ENCODE measurements at regions not wholly inside any gene's neighbourhood (a gene's known extent, or its start where the extent isn't known, plus 50 kb on each side); places are given as distances from the start of the nearest gene placed in this dataset.

- no peaks in the 10 kb centered on the region for H3K9me3 ChIP-seq
- no peak for ATAC-seq
- H3K27ac ChIP-seq, result no peak overlapping the region
- H3K27me3 ChIP-seq, result no peaks in the 10 kb centered on the region
- H3K36me3 ChIP-seq, result no peaks in the 10 kb centered on the region
- TF ChIP-seq POLR2A (IDR thresholded peaks at IDR 0.05) (no peak), CTCF (IDR thresholded peaks at IDR 0.05) (no peak)
- H3K4me3 ChIP-seq, result no peak overlapping the region
- no peak for DNase-seq
- intact Hi-C loops (cut with DNase I), result no loop called here
- WGBS (ENCODE audit: insufficient coverage, low coverage, low lambda C conversion rate, missing lambda C conversion rate), result 100% methylated on average over 2 of the region's 2 CpGs
- H3K4me1 ChIP-seq, result no peaks in the 10 kb centered on the region
These were observed 50.6 kb upstream of the TMEM170B start for GRCh38 chr6:11486959-11487358.

- no peak for ATAC-seq
- no peak for DNase-seq
- intact Hi-C loops (cut with DNase I), result no loop called here
These were observed 51.1 kb upstream of the TMEM170B start for GRCh38 chr6:11486486-11486885.

GRCh38 chr6:11486051-11486450, 51.5 kb upstream of the TMEM170B start:
- no peak for DNase-seq
- WGBS (ENCODE audit: insufficient coverage, low coverage, low lambda C conversion rate, missing lambda C conversion rate), result 96% methylated on average over 2 of the region's 2 CpGs
- no peaks in the 10 kb centered on the region for H3K27me3 ChIP-seq
- intact Hi-C loops (cut with DNase I), result no loop called here
- H3K9me3 ChIP-seq, result no peaks in the 10 kb centered on the region
- no peak overlapping the region for H3K4me3 ChIP-seq
- H3K36me3 ChIP-seq, result no peaks in the 10 kb centered on the region
- H3K27ac ChIP-seq, result no peak overlapping the region
- H3K4me1 ChIP-seq, result no peaks in the 10 kb centered on the region
- TF ChIP-seq POLR2A (IDR thresholded peaks at IDR 0.05), result no peak
- ATAC-seq, result no peak

More at GRCh38 chr6:11486486-11486885, 51.1 kb upstream of the TMEM170B start:
- WGBS (ENCODE audit: insufficient coverage, low coverage, low lambda C conversion rate, missing lambda C conversion rate), result 90% methylated on average over 6 of the region's 7 CpGs
- TF ChIP-seq CTCF (IDR thresholded peaks at IDR 0.05) (no peak), POLR2A (IDR thresholded peaks at IDR 0.05) (no peak)
- Histone ChIP-seq H3K4me3 (no peak overlapping the region), H3K9me3 (no peaks in the 10 kb centered on the region), H3K4me1 (no peaks in the 10 kb centered on the region), H3K36me3 (no peaks in the 10 kb centered on the region), H3K27me3 (no peaks in the 10 kb centered on the region), H3K27ac (no peak overlapping the region)

GRCh38 chr6:11485271-11485670, 52.3 kb upstream of the TMEM170B start:
- Histone ChIP-seq H3K27me3 (no peaks in the 10 kb centered on the region), H3K27ac (no peak overlapping the region), H3K9me3 (no peaks in the 10 kb centered on the region), H3K4me3 (no peak overlapping the region), H3K4me1 (no peaks in the 10 kb centered on the region), H3K36me3 (no peaks in the 10 kb centered on the region)
- 77% methylated on average over 3 of the region's 4 CpGs for WGBS (ENCODE audit: insufficient coverage, low coverage, low lambda C conversion rate, missing lambda C conversion rate)
- DNase-seq, result no peak
- intact Hi-C loops (cut with DNase I), result no loop called here
- TF ChIP-seq CTCF (IDR thresholded peaks at IDR 0.05) (no peak), POLR2A (IDR thresholded peaks at IDR 0.05) (no peak)
- no peak for ATAC-seq

GRCh38 chr6:11484441-11484840, 53.1 kb upstream of the TMEM170B start:
- Histone ChIP-seq H3K4me3 (no peak overlapping the region), H3K36me3 (no peaks in the 10 kb centered on the region), H3K27ac (no peak overlapping the region), H3K4me1 (no peaks in the 10 kb centered on the region), H3K9me3 (no peaks in the 10 kb centered on the region), H3K27me3 (no peaks in the 10 kb centered on the region)
- DNase-seq (no peak), ATAC-seq (no peak)
- intact Hi-C loops (cut with DNase I), result no loop called here
- 83% methylated on average over 2 of the region's 2 CpGs for WGBS (ENCODE audit: insufficient coverage, low coverage, low lambda C conversion rate, missing lambda C conversion rate)
- TF ChIP-seq CTCF (IDR thresholded peaks at IDR 0.05), result no peak
- no peak for TF ChIP-seq POLR2A (IDR thresholded peaks at IDR 0.05)
